ENCODE measurements at regions not wholly inside any gene's neighbourhood (a gene's known extent, or its start where the extent isn't known, plus 50 kb on each side); places are given as distances from the start of the nearest gene placed in this dataset.

DNA sequence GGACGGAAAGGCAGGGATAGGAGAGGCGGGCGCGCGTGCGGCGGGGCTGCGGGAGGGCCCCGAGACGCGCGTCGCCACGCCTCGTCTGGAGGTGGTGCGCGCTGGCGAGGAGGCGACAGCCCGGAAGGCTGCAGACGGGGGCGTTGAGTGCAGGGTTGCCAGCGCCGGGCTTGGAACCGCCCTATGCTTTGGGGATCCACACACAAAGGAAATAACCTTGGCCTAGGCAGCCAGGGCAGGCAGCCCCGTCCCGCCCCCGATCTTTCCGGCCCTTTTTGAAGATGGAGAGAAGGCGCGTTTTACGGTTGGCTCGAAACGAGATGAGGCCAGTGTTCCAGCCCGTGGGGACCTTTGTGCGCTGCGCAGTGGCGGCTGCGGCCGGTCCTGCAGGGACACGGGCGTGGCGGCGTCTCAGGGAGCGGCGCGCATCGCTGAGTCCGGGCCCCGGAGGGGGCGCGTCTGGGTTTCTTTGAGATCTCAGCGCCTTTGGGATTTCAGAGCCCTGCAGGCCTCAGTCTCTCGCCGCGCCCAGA lies 50.8 kb upstream of the TRIM2 start:
- peak overlapping the region; percentile 59 to 63 (median 61) for H3K4me3 ChIP-seq
- no peak for DNase-seq (ENCODE audit: extremely low spot score)
- WGBS = 1% methylated on average over 34 of the region's 56 CpGs
- H3K27ac ChIP-seq (replicated peaks in 1 of 4) = peak overlapping the region in 1 of 4 donors; percentile 24
- TF ChIP-seq, protein P1, sequence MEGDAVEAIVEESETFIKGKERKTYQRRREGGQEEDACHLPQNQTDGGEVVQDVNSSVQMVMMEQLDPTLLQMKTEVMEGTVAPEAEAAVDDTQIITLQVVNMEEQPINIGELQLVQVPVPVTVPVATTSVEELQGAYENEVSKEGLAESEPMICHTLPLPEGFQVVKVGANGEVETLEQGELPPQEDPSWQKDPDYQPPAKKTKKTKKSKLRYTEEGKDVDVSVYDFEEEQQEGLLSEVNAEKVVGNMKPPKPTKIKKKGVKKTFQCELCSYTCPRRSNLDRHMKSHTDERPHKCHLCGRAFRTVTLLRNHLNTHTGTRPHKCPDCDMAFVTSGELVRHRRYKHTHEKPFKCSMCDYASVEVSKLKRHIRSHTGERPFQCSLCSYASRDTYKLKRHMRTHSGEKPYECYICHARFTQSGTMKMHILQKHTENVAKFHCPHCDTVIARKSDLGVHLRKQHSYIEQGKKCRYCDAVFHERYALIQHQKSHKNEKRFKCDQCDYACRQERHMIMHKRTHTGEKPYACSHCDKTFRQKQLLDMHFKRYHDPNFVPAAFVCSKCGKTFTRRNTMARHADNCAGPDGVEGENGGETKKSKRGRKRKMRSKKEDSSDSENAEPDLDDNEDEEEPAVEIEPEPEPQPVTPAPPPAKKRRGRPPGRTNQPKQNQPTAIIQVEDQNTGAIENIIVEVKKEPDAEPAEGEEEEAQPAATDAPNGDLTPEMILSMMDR (IDR thresholded peaks at IDR 0.05) = no peak
- TF ChIP-seq EP300 (IDR thresholded peaks at IDR 0.05) (no peak), POLR2A (IDR thresholded peaks at IDR 0.05; ENCODE audit: low read depth) (no peak), POLR2AphosphoS5 (IDR thresholded peaks at IDR 0.05) (no peak)
- no peaks in the 10 kb centered on the region for H3K27me3 ChIP-seq
- H3K36me3 ChIP-seq = no peaks in the 10 kb centered on the region
- no peaks in the 10 kb centered on the region for H3K9me3 ChIP-seq
- intact Hi-C loops (cut with DNase I) = no loop called here
- peaks cover 19 to 27% (median 24%) of the 10 kb centered on the region in 4 donors for H3K4me1 ChIP-seq

DNA sequence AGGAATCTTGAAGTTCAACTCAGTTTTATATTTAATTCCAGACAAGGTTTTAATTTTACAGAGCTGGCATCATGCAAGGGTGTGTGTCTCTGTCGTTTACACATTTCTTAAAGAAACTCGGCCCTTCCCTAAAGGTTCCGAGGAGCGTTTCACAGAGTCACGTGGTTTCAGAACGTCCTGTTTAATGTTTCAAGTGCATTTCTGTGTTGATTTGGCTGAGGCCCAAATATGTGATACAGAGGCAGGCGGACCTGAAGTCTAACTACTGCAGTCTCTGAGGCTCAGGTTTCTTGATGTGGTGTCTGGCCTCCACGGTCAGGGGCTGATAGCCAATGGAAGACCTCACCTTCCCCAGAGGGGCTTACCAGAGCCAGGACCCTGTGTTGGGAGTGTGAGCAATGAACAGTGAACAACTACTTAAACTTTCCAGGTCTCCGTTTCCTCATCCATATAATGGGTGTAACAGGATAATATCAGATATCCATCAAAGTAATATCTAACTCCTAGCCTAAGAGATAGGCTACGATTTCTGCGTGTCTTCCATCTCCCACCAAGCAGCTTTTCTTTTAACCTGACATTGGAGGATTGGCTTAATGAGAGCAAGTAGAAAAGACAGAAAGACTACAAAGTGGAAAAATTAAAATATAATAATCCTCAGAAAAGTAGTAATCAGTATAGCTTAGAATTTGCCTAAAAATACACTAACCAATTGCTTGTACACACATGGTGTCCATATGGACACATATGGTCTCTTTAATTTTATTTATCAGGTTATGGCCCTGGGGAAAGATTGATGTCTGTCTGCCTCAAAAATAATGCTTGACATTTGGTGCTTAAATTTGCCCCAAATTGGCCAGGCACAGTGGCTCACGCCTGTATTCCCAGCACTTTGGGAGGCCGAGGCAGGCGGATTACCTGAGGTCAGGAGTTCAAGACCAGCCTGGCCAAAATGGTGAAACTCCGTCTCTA lies 50.0 kb upstream of the TRIM2 start:
- Histone ChIP-seq H3K27me3 (no peaks in the 10 kb centered on the region), H3K4me3 (peak overlapping the region; percentile 59 to 63 (median 61)), H3K4me1 (peaks cover 19 to 27% (median 24%) of the 10 kb centered on the region in 4 donors), H3K36me3 (no peaks in the 10 kb centered on the region), H3K27ac (replicated peaks in 1 of 4) (no peak overlapping the region), H3K9me3 (no peaks in the 10 kb centered on the region)
- TF ChIP-seq, protein P1 (IDR thresholded peaks at IDR 0.05) = no peak
- TF ChIP-seq POLR2AphosphoS5 (IDR thresholded peaks at IDR 0.05) (no peak), EP300 (IDR thresholded peaks at IDR 0.05) (no peak), POLR2A (IDR thresholded peaks at IDR 0.05; ENCODE audit: low read depth) (no peak)
- intact Hi-C loops (cut with DNase I) = no loop called here
- DNase-seq (ENCODE audit: extremely low spot score) = no peak
- whole genome bisulfite sequencing = 50% methylated on average over 13 of the region's 15 CpGs

Data from esophagus muscularis mucosa (tissue), 4 donors.